Right forelimb (tissue), 1 donor: ENCODE measurements at regions not wholly inside any gene's neighbourhood (a gene's known extent, or its start where the extent isn't known, plus 50 kb on each side); places are given as distances from the start of the nearest gene placed in this dataset.

ENCODE experiments used
- DNase-seq: peaks from one replicate; pipeline ENCODE4 v3.0.0-alpha.2; 2018

DNA sequence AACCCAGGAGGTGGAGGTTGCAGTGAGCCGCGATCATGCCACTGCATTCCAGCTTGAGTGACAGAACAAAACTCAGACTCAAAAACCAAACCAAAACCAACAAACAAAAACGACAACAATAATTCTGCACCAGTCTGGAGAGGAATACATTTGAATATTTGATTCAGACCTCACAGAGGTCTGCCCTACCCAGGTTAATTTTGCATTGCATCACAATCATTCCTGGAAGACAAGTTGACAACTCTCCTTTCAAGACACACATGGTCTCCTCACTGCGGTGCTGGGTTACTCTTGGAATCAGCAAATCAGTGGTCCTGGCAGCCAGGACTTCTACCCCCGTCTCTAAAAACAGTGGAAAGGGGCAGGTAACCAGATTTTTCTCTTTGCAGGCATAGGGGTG, 79.9 kb upstream of the TMTC4 start:
- no peak for DNase-seq

GRCh38 chr13:100753376-100753775, 78.8 kb upstream of the TMTC4 start:
- no peak for DNase-seq

DNA sequence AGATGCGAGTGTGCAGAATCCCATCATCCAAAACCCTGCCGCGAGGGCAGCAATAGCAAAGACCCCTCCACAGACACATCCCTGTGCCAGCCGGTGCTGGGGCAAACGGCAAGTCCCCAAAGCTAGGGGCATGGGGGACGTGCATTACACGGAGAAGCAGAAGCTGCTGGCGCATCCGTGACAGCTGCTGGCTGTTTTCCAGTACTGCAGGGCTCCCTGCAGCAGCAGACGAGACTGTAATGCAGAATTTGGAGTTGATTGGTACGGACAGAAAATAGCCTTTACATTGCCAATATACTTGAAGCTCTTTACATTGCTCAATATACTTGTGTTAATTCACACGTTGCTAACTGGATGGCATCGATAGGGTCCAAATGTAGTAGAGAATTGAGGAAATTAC, 77.2 kb upstream of the TMTC4 start:
- no peak for DNase-seq

DNA sequence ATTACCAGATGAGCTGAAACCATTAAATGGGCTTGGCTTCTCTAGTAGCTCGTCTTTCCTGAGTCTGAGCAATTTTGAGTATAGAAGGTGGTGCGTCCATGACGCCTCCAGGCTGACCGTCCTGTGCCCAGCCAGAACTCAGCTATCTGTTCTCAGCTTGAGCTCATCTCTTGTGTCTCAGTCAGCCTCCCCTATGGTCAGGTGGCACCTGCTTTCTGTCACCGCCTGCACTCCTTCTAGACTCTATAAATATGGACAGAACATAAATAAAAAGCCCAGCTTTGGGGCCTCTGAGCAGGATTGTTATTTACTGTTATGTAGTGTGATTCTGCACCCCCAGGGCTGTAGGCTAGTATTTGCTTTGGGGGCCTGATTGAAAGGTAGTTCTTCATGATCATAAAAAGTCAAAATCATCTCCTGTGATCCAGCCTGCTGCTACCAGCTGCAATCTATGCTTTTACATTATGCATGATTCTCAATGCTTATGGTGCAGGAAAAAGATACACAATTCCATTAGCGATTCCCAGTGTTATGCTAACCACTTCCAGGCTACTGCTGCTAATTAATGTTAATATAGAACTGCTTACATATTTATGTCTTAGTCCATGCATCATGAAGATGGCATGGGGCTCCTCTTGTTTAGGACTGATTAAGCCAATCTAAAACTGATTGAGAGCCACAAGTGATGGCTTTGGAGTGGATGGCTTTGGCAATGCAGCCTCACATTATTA, 72.5 kb upstream of the TMTC4 start:
- DNase-seq: no peak

DNA sequence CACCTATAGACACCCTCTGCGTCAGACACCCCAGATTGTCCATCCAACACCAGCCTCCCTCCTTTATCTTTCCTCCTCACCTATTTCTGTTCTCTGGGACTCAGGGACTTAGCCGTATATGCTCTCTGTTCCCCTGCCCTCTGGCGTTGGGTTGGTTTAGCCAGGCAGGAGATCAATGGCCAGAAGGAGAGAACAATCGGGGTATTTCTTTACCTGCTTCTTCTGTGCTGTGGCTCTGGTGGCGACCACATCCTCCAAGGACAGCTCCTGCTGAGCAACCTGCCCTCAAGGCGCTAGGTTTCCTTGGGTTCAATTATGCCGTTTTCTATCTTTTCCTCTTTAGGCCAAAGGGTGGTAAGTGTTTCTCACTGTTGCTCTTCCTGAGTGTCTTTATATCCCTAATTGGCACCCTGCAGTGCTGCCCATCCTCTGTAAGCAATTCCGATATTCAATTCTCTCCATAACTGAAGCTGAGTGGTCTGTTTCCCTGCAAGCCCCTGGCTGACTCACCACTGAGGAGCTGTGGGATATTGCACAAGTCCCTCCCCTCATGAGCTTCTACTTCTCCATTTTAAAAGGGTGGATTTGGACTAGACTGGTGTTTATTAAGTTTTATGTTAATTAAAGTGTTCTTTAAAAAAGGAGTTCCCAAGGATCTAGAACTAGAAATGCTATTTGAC, 63.7 kb upstream of the TMTC4 start:
- no peak for DNase-seq

DNA sequence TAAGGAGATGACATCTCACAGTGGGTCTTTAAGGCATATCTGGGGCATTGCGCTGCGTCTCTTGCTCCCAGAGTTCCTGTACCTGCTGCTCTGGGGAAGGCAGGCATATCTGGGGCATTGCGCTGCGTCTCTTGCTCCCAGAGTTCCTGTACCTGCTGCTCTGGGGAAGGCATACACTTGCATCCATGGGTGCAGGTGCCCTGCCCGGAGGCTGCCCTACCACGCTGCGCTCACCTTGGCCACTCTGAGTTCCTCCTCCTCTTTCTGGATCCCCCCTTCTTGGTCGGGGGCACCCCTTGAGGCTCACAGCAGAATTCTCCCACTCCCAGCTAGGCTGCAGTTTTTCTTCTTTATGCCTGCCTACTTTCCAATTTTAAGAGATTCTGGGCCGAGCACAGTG, 60.9 kb upstream of the TMTC4 start:
- no peak for DNase-seq

DNA sequence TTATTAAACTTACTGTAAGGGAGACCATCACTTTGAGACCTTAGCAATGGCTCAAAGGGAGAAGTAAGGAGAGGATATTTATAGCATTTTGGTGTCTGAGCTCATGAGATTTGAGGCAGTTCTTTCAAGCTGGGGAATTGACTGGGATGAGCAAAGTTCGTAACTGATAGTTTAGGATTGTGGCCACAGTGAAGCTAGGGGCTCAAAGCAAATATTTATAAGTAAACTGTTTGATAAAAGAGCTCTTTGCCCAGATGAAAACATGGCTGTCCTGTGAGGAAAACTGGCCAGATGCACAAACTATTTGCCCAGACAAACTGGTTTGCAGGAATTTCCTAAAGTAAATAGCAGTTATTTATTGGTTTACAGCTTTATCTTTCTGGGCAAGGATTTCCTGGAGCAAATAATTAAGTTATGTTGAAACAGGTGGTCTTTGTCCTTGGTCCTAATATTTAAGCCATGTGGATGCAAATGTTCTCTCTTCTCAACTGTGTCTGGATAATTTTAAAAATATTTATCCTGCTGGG, 59.7 kb upstream of the TMTC4 start:
- DNase-seq: no peak

DNA sequence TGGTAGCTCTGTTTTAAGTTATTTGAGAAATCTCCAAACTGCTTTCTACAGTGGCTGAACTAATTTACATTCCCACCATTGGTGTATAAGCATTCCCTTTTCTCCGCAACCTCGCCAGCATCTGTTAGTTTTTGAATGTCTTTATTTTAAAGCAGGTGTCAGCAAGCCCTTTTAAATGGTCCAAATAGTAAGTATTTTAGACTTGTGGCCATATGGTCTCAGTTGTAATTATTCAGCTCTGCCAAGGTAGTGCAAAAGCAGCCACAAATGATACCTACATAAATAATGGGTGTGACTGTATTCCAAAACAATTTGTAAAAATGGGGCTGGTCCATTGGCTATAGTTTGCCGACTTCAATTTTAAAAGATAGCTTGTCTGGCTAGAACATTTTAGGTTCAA, 58.7 kb upstream of the TMTC4 start:
- no peak for DNase-seq

DNA sequence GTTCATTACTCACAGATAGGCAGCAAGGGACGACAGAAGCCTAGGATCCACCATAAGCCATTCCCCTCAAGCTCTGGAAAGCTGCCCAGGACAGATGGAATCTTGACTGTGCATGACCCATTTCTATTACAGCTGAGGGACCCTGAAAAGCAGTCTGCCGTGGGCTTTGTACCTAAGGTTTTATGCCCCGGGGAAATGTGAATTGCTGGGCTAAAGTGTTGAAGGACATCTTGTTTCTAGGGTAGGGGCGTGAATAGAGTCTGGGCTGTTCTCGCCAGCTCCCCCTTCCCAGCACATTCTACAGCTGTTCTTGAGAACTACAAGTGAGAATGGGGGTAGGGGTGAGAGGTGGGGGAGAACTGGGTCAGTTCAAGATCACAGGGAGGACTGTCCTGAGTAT, 53.6 kb upstream of the TMTC4 start:
- no peak for DNase-seq

GRCh38 chr13:100725472-100725871, 50.9 kb upstream of the TMTC4 start:
- no peak for DNase-seq

GRCh38 chr13:100724568-100724967, 50.0 kb upstream of the TMTC4 start:
- no peak for DNase-seq
